ENCODE measurements at regions not wholly inside any gene's neighbourhood (a gene's known extent, or its start where the extent isn't known, plus 50 kb on each side); places are given as distances from the start of the nearest gene placed in this dataset.

DNA sequence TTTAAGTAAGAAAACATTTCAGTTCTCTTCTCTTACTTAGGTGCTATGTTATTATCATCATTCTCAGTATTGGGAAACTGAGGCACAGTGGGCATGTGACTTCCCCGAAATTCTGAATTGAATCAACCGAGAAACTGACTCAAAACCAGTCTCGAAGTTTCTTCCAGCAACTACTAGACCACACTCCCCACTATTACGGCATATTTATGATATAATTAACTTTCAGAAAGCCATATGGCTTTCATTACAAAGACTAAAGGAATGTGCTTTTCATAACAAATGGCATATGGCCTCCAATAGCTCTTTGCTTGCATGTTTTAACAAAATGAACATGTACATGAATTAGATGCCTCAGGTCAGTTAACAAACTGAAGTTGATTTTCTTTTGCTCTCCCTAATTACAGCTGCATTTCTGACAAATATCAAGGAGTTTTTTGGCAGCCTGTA, 182.9 kb upstream of the SLC38A2 start (continued):
- TF ChIP-seq RFX5 (IDR thresholded peaks at IDR 0.05; ENCODE audit: low read length) (no peak), TCF12 (IDR thresholded peaks at IDR 0.05) (peak; percentile 99), MEF2A (IDR thresholded peaks at IDR 0.05; ENCODE audit: borderline replicate concordance, low read depth) (no peak; the same call in 1 of the 2 replicates), POLR2AphosphoS5 (IDR thresholded peaks at IDR 0.05; ENCODE audit: low read depth, low read length) (peak; percentile 87; the same call in 1 of the 2 replicates), TAF1 (IDR thresholded peaks at IDR 0.05; ENCODE audit: borderline replicate concordance, low read depth, low read length) (no peak), SMC3 (IDR thresholded peaks at IDR 0.05; ENCODE audit: low read depth, low read length) (no peak), EZH2phosphoT487 (IDR thresholded peaks at IDR 0.05; ENCODE audit: borderline replicate concordance, low read depth) (no peak), ELF1 (IDR thresholded peaks at IDR 0.05) (no peak), TEAD4 (IDR thresholded peaks at IDR 0.05; ENCODE audit: borderline replicate concordance, insufficient read depth) (peak; percentile 65; the same call in 1 of the 2 replicates), RCOR1 (IDR thresholded peaks at IDR 0.05; ENCODE audit: low read length) (peak; percentile 92), RXRA (IDR thresholded peaks at IDR 0.05; ENCODE audit: borderline replicate concordance, low read depth) (peak; percentile 50; the same call in 1 of the 2 replicates), NFIC (IDR thresholded peaks at IDR 0.05; ENCODE audit: borderline replicate concordance) (peak; percentile 50; the same call in 1 of the 2 replicates)
- TF ChIP-seq, protein P1, sequence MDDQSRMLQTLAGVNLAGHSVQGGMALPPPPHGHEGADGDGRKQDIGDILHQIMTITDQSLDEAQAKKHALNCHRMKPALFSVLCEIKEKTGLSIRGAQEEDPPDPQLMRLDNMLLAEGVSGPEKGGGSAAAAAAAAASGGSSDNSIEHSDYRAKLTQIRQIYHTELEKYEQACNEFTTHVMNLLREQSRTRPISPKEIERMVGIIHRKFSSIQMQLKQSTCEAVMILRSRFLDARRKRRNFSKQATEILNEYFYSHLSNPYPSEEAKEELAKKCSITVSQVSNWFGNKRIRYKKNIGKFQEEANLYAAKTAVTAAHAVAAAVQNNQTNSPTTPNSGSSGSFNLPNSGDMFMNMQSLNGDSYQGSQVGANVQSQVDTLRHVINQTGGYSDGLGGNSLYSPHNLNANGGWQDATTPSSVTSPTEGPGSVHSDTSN (IDR thresholded peaks at IDR 0.05), result peak; percentile 86
- TF ChIP-seq, protein P2, sequence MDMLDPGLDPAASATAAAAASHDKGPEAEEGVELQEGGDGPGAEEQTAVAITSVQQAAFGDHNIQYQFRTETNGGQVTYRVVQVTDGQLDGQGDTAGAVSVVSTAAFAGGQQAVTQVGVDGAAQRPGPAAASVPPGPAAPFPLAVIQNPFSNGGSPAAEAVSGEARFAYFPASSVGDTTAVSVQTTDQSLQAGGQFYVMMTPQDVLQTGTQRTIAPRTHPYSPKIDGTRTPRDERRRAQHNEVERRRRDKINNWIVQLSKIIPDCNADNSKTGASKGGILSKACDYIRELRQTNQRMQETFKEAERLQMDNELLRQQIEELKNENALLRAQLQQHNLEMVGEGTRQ (IDR thresholded peaks at IDR 0.05; ENCODE audit: borderline replicate concordance, low read depth, low read length), result no peak

DNA sequence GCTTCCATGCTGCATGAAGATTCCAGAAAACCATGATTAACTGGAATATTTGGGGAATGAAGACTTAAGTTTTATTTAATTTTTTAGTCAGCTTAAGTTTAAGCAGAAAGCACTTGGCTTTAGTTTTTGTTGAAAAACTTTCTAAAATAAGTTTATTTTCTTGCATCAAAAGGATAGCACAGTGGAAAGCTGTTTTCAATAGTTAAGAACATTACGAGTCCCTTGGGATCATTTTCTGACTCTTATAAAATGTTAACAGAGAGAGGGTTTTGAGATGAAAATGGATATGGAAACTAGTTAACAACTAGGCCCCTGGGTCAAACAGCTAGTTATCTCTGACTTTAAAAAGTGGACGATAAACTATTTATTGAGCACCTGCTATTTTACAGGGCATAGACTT, 181.9 kb upstream of the SLC38A2 start:
- no peaks in the 10 kb centered on the region for H3K36me3 ChIP-seq (replicated peaks in 1 of 2; ENCODE audit: control insufficient read depth in 1 of 2, insufficient read depth in 2 of 2, low read length in 1 of 2)
- H3K4me1 ChIP-seq (ENCODE audit: control insufficient read depth in 1 of 2, insufficient read depth in 2 of 2, low read depth in 1 of 2, low read length in 1 of 2), result peaks cover 5 to 65% of the 10 kb centered on the region in 2 experiments
- no peak for DNase-seq
- no peaks in the 10 kb centered on the region for H3K27me3 ChIP-seq (ENCODE audit: insufficient read depth)
- peak overlapping the region; percentile 84; the same call in 1 of the 2 replicates for H3K9ac ChIP-seq
- 88% methylated on average over 2 of the region's 2 CpGs for WGBS (ENCODE audit: low lambda C conversion rate)
- no peak overlapping the region for H3K4me3 ChIP-seq (ENCODE audit: low read depth in 2 of 2, low read length in 1 of 2)
- H3F3A ChIP-seq (replicated peaks; ENCODE audit: insufficient read depth), result peaks cover 48% of the 10 kb centered on the region
- POLR2A ChIA-PET, result no interaction called here
- TF ChIP-seq, protein P1 (IDR thresholded peaks at IDR 0.05), result no peak
- no peak for TF ChIP-seq RXRA (IDR thresholded peaks at IDR 0.05; ENCODE audit: borderline replicate concordance, low read depth)
- no peak for TF ChIP-seq SIN3A (IDR thresholded peaks at IDR 0.05; ENCODE audit: borderline replicate concordance, low read depth, low read length)
- no peak for TF ChIP-seq RFX5 (IDR thresholded peaks at IDR 0.05; ENCODE audit: low read length)
- no peak for TF ChIP-seq GATA2 (CRISPR knock-in tag; IDR thresholded peaks at IDR 0.05)
- TF ChIP-seq, protein P3, sequence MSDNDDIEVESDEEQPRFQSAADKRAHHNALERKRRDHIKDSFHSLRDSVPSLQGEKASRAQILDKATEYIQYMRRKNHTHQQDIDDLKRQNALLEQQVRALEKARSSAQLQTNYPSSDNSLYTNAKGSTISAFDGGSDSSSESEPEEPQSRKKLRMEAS (IDR thresholded peaks at IDR 0.05; ENCODE audit: low read depth), result no peak
- TF ChIP-seq NRF1 (IDR thresholded peaks at IDR 0.05; ENCODE audit: low read depth, low read length), result no peak
- H2AFZ ChIP-seq (ENCODE audit: low read depth), result no peak overlapping the region
- no peaks in the 10 kb centered on the region for H3K79me2 ChIP-seq (ENCODE audit: insufficient read depth)
- no peaks in the 10 kb centered on the region for H4K20me1 ChIP-seq (ENCODE audit: insufficient read depth)
- H3K9me3 ChIP-seq, result no peaks in the 10 kb centered on the region
- no peak overlapping the region for H3K4me2 ChIP-seq
- no peaks in the 10 kb centered on the region for H3K9me2 ChIP-seq
- CTCF ChIA-PET, result no interaction called here
- H3K27ac ChIP-seq (ENCODE audit: low read depth in 2 of 2, low read length in 1 of 2), result peak overlapping the region; percentile 93 to 100; a peak in 3 of 4 replicates
